ENCODE measurements at regions not wholly inside any gene's neighbourhood (a gene's known extent, or its start where the extent isn't known, plus 50 kb on each side); places are given as distances from the start of the nearest gene placed in this dataset.
"Not testable (repeated sequence)": the region's sequence is repeated elsewhere in the genome, so short reads cannot be mapped to it uniquely, and the experiment has no call there.

- peak; percentile 52 to 57 for ATAC-seq
Observed at GRCh38 chr2:175282300-175282699, 100.8 kb upstream of the ATP5MC3 start.

DNA sequence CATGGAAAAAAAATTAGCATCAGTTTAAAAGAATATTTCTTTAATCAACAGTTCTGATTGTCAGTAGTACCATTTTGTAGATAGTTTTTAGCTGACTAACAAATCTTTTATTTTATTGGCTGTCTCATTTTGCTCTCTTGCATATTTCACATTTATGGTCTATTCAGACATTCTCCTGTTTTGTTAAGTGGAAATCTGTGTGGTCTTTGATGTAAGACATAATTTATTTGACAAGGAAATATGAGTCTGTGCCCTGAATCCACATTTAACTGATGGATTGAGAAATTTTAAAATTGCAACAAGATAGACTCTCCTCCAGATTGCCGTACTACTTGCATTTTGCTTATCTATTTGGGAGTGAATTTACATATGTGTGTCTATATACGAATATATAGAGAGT is 96.3 kb upstream of the ATP5MC3 start:
- Mint-ChIP-seq H3K9me3 (no peaks in the 10 kb centered on the region), H3K36me3 (ENCODE audit: insufficient read depth) (no peaks in the 10 kb centered on the region), H3K4me3 (no peak overlapping the region), H3K27me3 (ENCODE audit: low read depth) (peaks cover 4% of the 10 kb centered on the region), H3K4me1 (ENCODE audit: low read depth) (peaks cover 1% of the 10 kb centered on the region)
- no peak for ATAC-seq
- no peak for DNase-seq

More at GRCh38 chr2:175282300-175282699, 100.8 kb upstream of the ATP5MC3 start:
- peaks cover 1% of the 10 kb centered on the region for H3K4me1 Mint-ChIP-seq (ENCODE audit: low read depth)
- no peaks in the 10 kb centered on the region for H3K9me3 Mint-ChIP-seq
- DNase-seq, result no peak
- peaks cover 6% of the 10 kb centered on the region for H3K27me3 Mint-ChIP-seq (ENCODE audit: low read depth)
- no peaks in the 10 kb centered on the region for H3K36me3 Mint-ChIP-seq (ENCODE audit: insufficient read depth)
- no peak overlapping the region for H3K4me3 Mint-ChIP-seq

- H3K27me3 Mint-ChIP-seq (ENCODE audit: low read depth), result peaks cover 9% of the 10 kb centered on the region
- ATAC-seq (no peak), DNase-seq (no peak)
- no peaks in the 10 kb centered on the region for H3K9me3 Mint-ChIP-seq
- no peak overlapping the region for H3K4me3 Mint-ChIP-seq
- H3K36me3 Mint-ChIP-seq (ENCODE audit: insufficient read depth), result no peaks in the 10 kb centered on the region
- H3K4me1 Mint-ChIP-seq (ENCODE audit: low read depth), result no peaks in the 10 kb centered on the region
Observed at GRCh38 chr2:175275539-175275938, 94.0 kb upstream of the ATP5MC3 start.

GRCh38 chr2:175259164-175259563 is 77.7 kb upstream of the ATP5MC3 start:
- Mint-ChIP-seq H3K9me3 (no peaks in the 10 kb centered on the region), H3K27me3 (ENCODE audit: low read depth) (peaks cover 11% of the 10 kb centered on the region), H3K4me3 (no peak overlapping the region), H3K36me3 (ENCODE audit: insufficient read depth) (no peaks in the 10 kb centered on the region), H3K4me1 (ENCODE audit: low read depth) (no peaks in the 10 kb centered on the region)
- ATAC-seq, result no peak
- DNase-seq, result no peak

DNA sequence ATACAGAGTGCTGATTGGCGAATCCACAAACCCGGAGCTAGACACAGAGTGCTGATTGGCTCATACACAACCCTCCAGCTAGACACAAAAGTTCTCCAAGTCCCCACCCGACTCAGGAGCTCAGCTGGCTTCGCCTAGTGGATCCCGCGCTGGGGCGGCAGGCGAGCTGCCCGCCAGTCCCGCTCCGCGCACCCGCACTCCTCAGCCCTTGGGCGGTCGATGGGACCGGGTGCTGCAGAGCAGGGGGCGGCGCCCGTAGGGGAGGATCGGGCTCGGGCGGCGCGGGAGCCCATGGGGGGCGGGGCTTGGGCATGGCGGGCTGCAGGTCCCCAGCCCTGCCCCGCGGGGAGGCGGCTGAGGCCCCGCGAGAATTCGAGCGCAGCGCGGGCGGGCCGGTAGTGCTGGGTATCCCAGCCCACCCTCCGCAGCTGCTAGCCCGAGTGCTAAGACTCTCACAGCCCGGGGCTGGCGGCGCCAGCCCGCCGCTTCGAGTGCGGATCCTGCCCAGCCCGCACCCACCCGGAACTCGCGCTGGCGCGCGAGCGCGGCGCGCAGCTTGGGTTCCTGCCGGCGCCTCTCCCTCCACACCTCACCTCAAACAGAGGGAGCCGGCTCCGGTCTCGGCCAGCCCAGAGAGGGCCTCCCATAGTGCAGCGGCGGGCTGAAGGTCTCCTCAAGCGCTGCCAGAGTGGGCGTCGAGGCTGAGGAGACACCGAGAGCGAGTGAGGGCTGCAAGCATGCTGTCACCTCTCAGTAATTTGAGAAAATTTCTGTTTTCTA is 75.5 kb upstream of the ATP5MC3 start:
- no peaks in the 10 kb centered on the region for H3K36me3 Mint-ChIP-seq (ENCODE audit: insufficient read depth)
- no peak overlapping the region for H3K4me3 Mint-ChIP-seq
- peaks cover 27% of the 10 kb centered on the region for H3K27me3 Mint-ChIP-seq (ENCODE audit: low read depth)
- DNase-seq (no peak), ATAC-seq (no peak)
- no peaks in the 10 kb centered on the region for H3K9me3 Mint-ChIP-seq
- no peaks in the 10 kb centered on the region for H3K4me1 Mint-ChIP-seq (ENCODE audit: low read depth)

DNA sequence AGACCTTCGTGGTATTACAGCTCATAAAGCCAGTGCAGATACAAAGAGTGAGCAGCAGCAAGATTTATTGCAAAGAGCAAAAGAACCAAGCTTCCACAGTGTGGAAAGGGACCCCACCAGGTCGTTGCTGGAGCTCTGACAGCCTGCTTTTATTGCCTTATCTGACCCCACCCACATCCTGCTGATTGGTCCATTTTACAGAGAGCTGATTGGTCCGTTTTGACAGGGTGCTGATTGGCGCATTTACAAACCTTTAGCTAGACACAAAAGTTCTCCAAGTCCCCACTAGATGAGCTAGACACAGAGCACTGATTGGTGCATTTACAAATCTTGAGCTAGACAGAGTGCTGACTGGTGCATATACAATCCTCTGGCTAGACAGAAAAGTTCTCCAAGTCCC is 74.9 kb upstream of the ATP5MC3 start:
- not testable (repeated sequence) for H3K4me1 Mint-ChIP-seq (ENCODE audit: low read depth); DNase-seq; ATAC-seq; H3K9me3 Mint-ChIP-seq; H3K4me3 Mint-ChIP-seq; H3K36me3 Mint-ChIP-seq (ENCODE audit: insufficient read depth)
- H3K27me3 Mint-ChIP-seq (ENCODE audit: low read depth), result peaks cover 29% of the 10 kb centered on the region

GRCh38 chr2:175253871-175254270 is 72.4 kb upstream of the ATP5MC3 start:
- no peaks in the 10 kb centered on the region for H3K36me3 Mint-ChIP-seq (ENCODE audit: insufficient read depth)

DNA sequence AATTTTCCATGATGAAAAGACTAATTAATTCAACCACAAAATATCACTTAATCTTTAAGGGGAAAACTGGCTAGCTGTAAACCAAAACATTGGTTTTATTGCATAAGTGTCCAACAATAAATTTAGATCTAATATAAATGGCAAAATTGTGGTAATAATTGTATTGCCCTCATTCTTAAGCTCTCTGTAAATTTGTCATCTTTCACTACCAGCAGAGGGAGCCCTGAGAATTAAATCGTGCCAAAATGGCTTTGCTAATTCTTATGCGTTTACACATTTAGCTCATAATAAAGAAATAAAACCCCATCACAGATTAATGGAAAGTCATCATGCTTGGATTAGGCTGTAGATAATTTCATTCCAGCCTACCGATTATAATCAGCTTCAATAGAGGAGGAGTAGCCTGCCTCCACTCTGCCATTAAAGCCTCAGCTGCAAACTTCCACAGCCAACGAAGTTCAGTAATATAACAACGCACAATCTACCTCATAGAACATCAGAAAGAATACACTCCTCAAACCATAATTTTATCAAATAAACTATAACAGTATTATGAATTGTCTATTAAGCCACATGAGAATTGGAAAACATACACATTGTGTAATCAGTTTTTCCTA is 70.0 kb upstream of the ATP5MC3 start:
- Mint-ChIP-seq H3K4me3 (no peak overlapping the region), H3K4me1 (ENCODE audit: low read depth) (no peaks in the 10 kb centered on the region), H3K36me3 (ENCODE audit: insufficient read depth) (no peaks in the 10 kb centered on the region), H3K27me3 (ENCODE audit: low read depth) (peaks cover 24% of the 10 kb centered on the region), H3K9me3 (no peaks in the 10 kb centered on the region)
- no peak for ATAC-seq
- DNase-seq, result no peak

More at GRCh38 chr2:175253871-175254270, 72.4 kb upstream of the ATP5MC3 start:
- H3K9me3 Mint-ChIP-seq, result no peaks in the 10 kb centered on the region
- ATAC-seq (no peak), DNase-seq (no peak)
- no peaks in the 10 kb centered on the region for H3K4me1 Mint-ChIP-seq (ENCODE audit: low read depth)
- no peak overlapping the region for H3K4me3 Mint-ChIP-seq
- peaks cover 29% of the 10 kb centered on the region for H3K27me3 Mint-ChIP-seq (ENCODE audit: low read depth)

GRCh38 chr2:175247159-175247558 is 65.6 kb upstream of the ATP5MC3 start:
- no peak for ATAC-seq
- H3K36me3 Mint-ChIP-seq (ENCODE audit: insufficient read depth), result no peaks in the 10 kb centered on the region
- H3K9me3 Mint-ChIP-seq, result no peaks in the 10 kb centered on the region

GRCh38 chr2:175244697-175245096 is 63.2 kb upstream of the ATP5MC3 start:
- Mint-ChIP-seq H3K9me3 (peaks cover 4% of the 10 kb centered on the region), H3K36me3 (ENCODE audit: insufficient read depth) (no peaks in the 10 kb centered on the region), H3K4me3 (no peak overlapping the region), H3K27me3 (ENCODE audit: low read depth) (peaks cover 21% of the 10 kb centered on the region), H3K4me1 (ENCODE audit: low read depth) (no peaks in the 10 kb centered on the region)
- no peak for DNase-seq
- no peak for ATAC-seq

More at GRCh38 chr2:175247159-175247558, 65.6 kb upstream of the ATP5MC3 start:
- H3K27me3 Mint-ChIP-seq (ENCODE audit: low read depth), result peaks cover 9% of the 10 kb centered on the region
- no peak for DNase-seq
- H3K4me3 Mint-ChIP-seq, result no peak overlapping the region
- H3K4me1 Mint-ChIP-seq (ENCODE audit: low read depth), result no peaks in the 10 kb centered on the region

- peaks cover 22% of the 10 kb centered on the region for H3K27me3 Mint-ChIP-seq (ENCODE audit: low read depth)
- H3K36me3 Mint-ChIP-seq (ENCODE audit: insufficient read depth), result no peaks in the 10 kb centered on the region
- H3K4me1 Mint-ChIP-seq (ENCODE audit: low read depth), result no peaks in the 10 kb centered on the region
- DNase-seq (no peak), ATAC-seq (no peak)
- no peak overlapping the region for H3K4me3 Mint-ChIP-seq
- H3K9me3 Mint-ChIP-seq, result peaks cover 10% of the 10 kb centered on the region
Observed at GRCh38 chr2:175241691-175242090, 60.2 kb upstream of the ATP5MC3 start.

GRCh38 chr2:175240033-175240432 is 58.5 kb upstream of the ATP5MC3 start:
- H3K9me3 Mint-ChIP-seq, result peaks cover 10% of the 10 kb centered on the region
- not testable (repeated sequence) for H3K4me3 Mint-ChIP-seq, ATAC-seq

GRCh38 chr2:175236930-175237329 is 55.4 kb upstream of the ATP5MC3 start:
- no peak for DNase-seq
- Mint-ChIP-seq H3K4me3 (no peak overlapping the region), H3K36me3 (ENCODE audit: insufficient read depth) (no peaks in the 10 kb centered on the region), H3K9me3 (peaks cover 10% of the 10 kb centered on the region), H3K4me1 (ENCODE audit: low read depth) (peaks cover 5% of the 10 kb centered on the region), H3K27me3 (ENCODE audit: low read depth) (peaks cover 17% of the 10 kb centered on the region)
- no peak for ATAC-seq

More at GRCh38 chr2:175240033-175240432, 58.5 kb upstream of the ATP5MC3 start:
- not testable (repeated sequence) for H3K36me3 Mint-ChIP-seq (ENCODE audit: insufficient read depth); DNase-seq; H3K4me1 Mint-ChIP-seq (ENCODE audit: low read depth)
- H3K27me3 Mint-ChIP-seq (ENCODE audit: low read depth), result peaks cover 24% of the 10 kb centered on the region

GRCh38 chr2:175234650-175235049 is 53.1 kb upstream of the ATP5MC3 start:
- ATAC-seq, result no peak
- no peak overlapping the region for H3K4me3 Mint-ChIP-seq
- peaks cover 4% of the 10 kb centered on the region for H3K27me3 Mint-ChIP-seq (ENCODE audit: low read depth)

GRCh38 chr2:175234153-175234552 is 52.6 kb upstream of the ATP5MC3 start:
- Mint-ChIP-seq H3K4me3 (no peak overlapping the region), H3K4me1 (ENCODE audit: low read depth) (peaks cover 5% of the 10 kb centered on the region), H3K36me3 (ENCODE audit: insufficient read depth) (no peaks in the 10 kb centered on the region), H3K9me3 (peaks cover 4% of the 10 kb centered on the region), H3K27me3 (ENCODE audit: low read depth) (peaks cover 2% of the 10 kb centered on the region)
- ATAC-seq (no peak), DNase-seq (no peak)

More at GRCh38 chr2:175234650-175235049, 53.1 kb upstream of the ATP5MC3 start:
- H3K4me1 Mint-ChIP-seq (ENCODE audit: low read depth), result peaks cover 5% of the 10 kb centered on the region
- DNase-seq, result no peak
- H3K36me3 Mint-ChIP-seq (ENCODE audit: insufficient read depth), result no peaks in the 10 kb centered on the region
- peaks cover 6% of the 10 kb centered on the region for H3K9me3 Mint-ChIP-seq

Data from activated T-cell treated with anti-CD3 and anti-CD28 coated beads, Interleukin-2, amount 50 U/mL, for 4 hours (primary cell).